HG03469 (cell line): ENCODE measurements at regions not wholly inside any gene's neighbourhood (a gene's known extent, or its start where the extent isn't known, plus 50 kb on each side); places are given as distances from the start of the nearest gene placed in this dataset.
"Not testable (repeated sequence)": the region's sequence is repeated elsewhere in the genome, so short reads cannot be mapped to it uniquely, and the experiment has no call there.

Experiments
- ATAC-seq: cut with Tn5 transposase; IDR thresholded peaks from one replicate; pipeline ENCODE4 v1.9.1; 2021; ENCODE audit warnings: mild to moderate bottlenecking, moderate library complexity, moderate number of reproducible peaks; ENCODE audit not compliant: unreplicated experiment

- ATAC-seq = no peak
Observed at GRCh38 chr5:121426153-121426552, 425.5 kb upstream of the FTMT start.

GRCh38 chr5:121429761-121430160 lies 421.9 kb upstream of the FTMT start:
- no peak for ATAC-seq

- no peak for ATAC-seq
Observed at GRCh38 chr5:121430538-121430937, 421.1 kb upstream of the FTMT start.

- no peak for ATAC-seq
Observed at GRCh38 chr5:121445511-121445910, 406.2 kb upstream of the FTMT start.

GRCh38 chr5:121462441-121462840 lies 389.2 kb upstream of the FTMT start:
- ATAC-seq = no peak

GRCh38 chr5:121471222-121471621 lies 380.5 kb upstream of the FTMT start:
- ATAC-seq = not testable (repeated sequence)

- no peak for ATAC-seq
Observed at GRCh38 chr5:121478636-121479035, 373.0 kb upstream of the FTMT start.

- ATAC-seq = no peak
Observed at GRCh38 chr5:121479337-121479736, 372.3 kb upstream of the FTMT start.

GRCh38 chr5:121485281-121485680 lies 366.4 kb upstream of the FTMT start:
- no peak for ATAC-seq

- not testable (repeated sequence) for ATAC-seq
Observed at GRCh38 chr5:121485999-121486398, 365.7 kb upstream of the FTMT start.

GRCh38 chr5:121489972-121490371 lies 361.7 kb upstream of the FTMT start:
- no peak for ATAC-seq

- ATAC-seq = no peak
Observed at GRCh38 chr5:121497176-121497575, 354.5 kb upstream of the FTMT start.

- ATAC-seq = no peak
Observed at GRCh38 chr5:121500310-121500709, 351.4 kb upstream of the FTMT start.

- no peak for ATAC-seq
Observed at GRCh38 chr5:121503111-121503840, 348.4 kb upstream of the FTMT start.

GRCh38 chr5:121516997-121517396 lies 334.7 kb upstream of the FTMT start:
- no peak for ATAC-seq

- no peak for ATAC-seq
Observed at GRCh38 chr5:121525706-121526105, 326.0 kb upstream of the FTMT start.

- ATAC-seq = no peak
Observed at GRCh38 chr5:121526908-121527307, 324.8 kb upstream of the FTMT start.

GRCh38 chr5:121533814-121534213 lies 317.9 kb upstream of the FTMT start:
- no peak for ATAC-seq

GRCh38 chr5:121550989-121551388 lies 300.7 kb upstream of the FTMT start:
- ATAC-seq = no peak

GRCh38 chr5:121559832-121560231 lies 291.9 kb upstream of the FTMT start:
- no peak for ATAC-seq

GRCh38 chr5:121572061-121572460 lies 279.6 kb upstream of the FTMT start:
- ATAC-seq = no peak

GRCh38 chr5:121573721-121574382 lies 277.8 kb upstream of the FTMT start:
- ATAC-seq = no peak

GRCh38 chr5:121581588-121581987 lies 270.1 kb upstream of the FTMT start:
- ATAC-seq = no peak
